Liver (tissue), 8 donors: ENCODE measurements at regions not wholly inside any gene's neighbourhood (a gene's known extent, or its start where the extent isn't known, plus 50 kb on each side); places are given as distances from the start of the nearest gene placed in this dataset.

Source experiments
- DNase-seq: peaks from one replicate; pipeline ENCODE4 v3.0.0-alpha.2; 2017; ENCODE audit warnings: low spot score
- H3K27ac ChIP-seq, 2 donors: one replicate each; pipeline ENCODE4 v1.7.0; 2013; ENCODE audit warnings: inconsistent platforms in 2 of 2, low read length in 2 of 2, control low read depth in 1 of 2, low read depth in 1 of 2, mild to moderate bottlenecking in 1 of 2
- H3K27me3 ChIP-seq, 4 donors: one replicate each; pipeline versions ENCODE4 v1.6.1 to v1.7.0; 2013; ENCODE audit warnings: low read length in 3 of 4, inconsistent platforms in 1 of 4, mild to moderate bottlenecking in 1 of 4, moderate library complexity in 1 of 4; ENCODE audit not compliant: control insufficient read depth in 4 of 4, insufficient read depth in 4 of 4
- H3K36me3 ChIP-seq, 4 donors: one replicate each; pipeline versions ENCODE4 v1.6.1 to v1.7.0; 2013; ENCODE audit warnings: low read length in 3 of 4, mild to moderate bottlenecking in 3 of 4, low read depth in 1 of 4, moderate library complexity in 1 of 4; ENCODE audit not compliant: control insufficient read depth in 4 of 4, insufficient read depth in 3 of 4
- H3K4me1 ChIP-seq, 4 donors: one replicate each; pipeline versions ENCODE4 v1.6.1 to v1.7.0; 2013; ENCODE audit warnings: low read length in 3 of 4, mild to moderate bottlenecking in 3 of 4, moderate library complexity in 1 of 4; ENCODE audit not compliant: control insufficient read depth in 4 of 4, insufficient read depth in 4 of 4
- H3K4me3 ChIP-seq, 3 donors: one replicate each; pipeline versions ENCODE4 v1.6.1 to v1.7.0; 2013; ENCODE audit warnings: low read length in 3 of 3, control low read depth in 1 of 3, low read depth in 1 of 3, mild to moderate bottlenecking in 1 of 3
- H3K9ac ChIP-seq, 2 donors: one replicate each; pipeline ENCODE4 v1.7.0; 2013; ENCODE audit warnings: low read length in 2 of 2, mild to moderate bottlenecking in 2 of 2, moderate library complexity in 2 of 2, control low read depth in 1 of 2, low read depth in 1 of 2
- H3K9me3 ChIP-seq, 4 donors: one replicate each; pipeline versions ENCODE4 v1.6.1 to v1.7.0; 2013; ENCODE audit warnings: low read length in 3 of 4; ENCODE audit not compliant: control insufficient read depth in 4 of 4
- ATF3 ChIP-seq: IDR thresholded peaks from 2 replicates; pipeline ENCODE4 v1.6.1; 2016; ENCODE audit warnings: antibody characterized with exemption
- CTCF ChIP-seq: fragments of 150-350 bp; IDR thresholded peaks from 2 replicates; pipeline ENCODE4 v1.5.1; 2017; ENCODE audit warnings: improper control_type of control experiment, low read depth, low read length; ENCODE audit not compliant: missing input control
- EGR1 ChIP-seq, 2 donors: IDR thresholded peaks; 2 replicates each; pipeline ENCODE4 v1.6.1; 2016 to 2018; ENCODE audit warnings: antibody characterized with exemption in 2 of 2, low read depth in 2 of 2
- FOXA1 ChIP-seq: IDR thresholded peaks from 2 replicates; pipeline ENCODE4 v1.6.1; 2016; ENCODE audit warnings: antibody characterized with exemption
- FOXA2 ChIP-seq: IDR thresholded peaks from 2 replicates; pipeline ENCODE4 v1.6.1; 2016; ENCODE audit warnings: antibody characterized with exemption
- GABPA ChIP-seq, 2 donors: IDR thresholded peaks in 1 of 2; conservative IDR thresholded peaks in 1 of 2; 2 replicates each; pipeline ENCODE4 v1.6.1; 2016; ENCODE audit warnings: antibody characterized with exemption in 2 of 2, mild to moderate bottlenecking in 1 of 2, moderate library complexity in 1 of 2
- HNF4A ChIP-seq, 2 donors: conservative IDR thresholded peaks; 2 replicates each; pipeline ENCODE4 v1.6.1; 2016; ENCODE audit warnings: antibody characterized with exemption in 2 of 2, mild to moderate bottlenecking in 2 of 2
- HNF4G ChIP-seq: IDR thresholded peaks from 2 replicates; pipeline ENCODE4 v1.6.1; 2016; ENCODE audit warnings: antibody characterized with exemption
- JUND ChIP-seq, 2 donors: IDR thresholded peaks; 2 replicates each; pipeline ENCODE4 v1.6.1; 2016; ENCODE audit warnings: antibody characterized with exemption in 2 of 2
- NR2F2 ChIP-seq: IDR thresholded peaks from 2 replicates; pipeline ENCODE4 v1.6.1; 2016; ENCODE audit warnings: antibody characterized with exemption
- RAD21 ChIP-seq, 2 donors: IDR thresholded peaks; 2 replicates each; pipeline ENCODE4 v1.6.1; 2016; ENCODE audit warnings: antibody characterized with exemption in 2 of 2, mild to moderate bottlenecking in 2 of 2
- RXRA ChIP-seq, 2 donors: IDR thresholded peaks; 2 replicates each; pipeline ENCODE4 v1.6.1; 2017 to 2018; ENCODE audit warnings: antibody characterized with exemption in 2 of 2, mild to moderate bottlenecking in 1 of 2
- SP1 ChIP-seq: IDR thresholded peaks from 2 replicates; pipeline ENCODE4 v1.6.1; 2018; ENCODE audit warnings: antibody characterized with exemption, mild to moderate bottlenecking
- TAF1 ChIP-seq: conservative IDR thresholded peaks from 2 replicates; pipeline ENCODE4 v1.6.1; 2016; ENCODE audit warnings: antibody characterized with exemption, mild to moderate bottlenecking
- ZBTB33 ChIP-seq: IDR thresholded peaks from 2 replicates; pipeline ENCODE4 v1.6.1; 2016; ENCODE audit warnings: antibody characterized with exemption
- WGBS: extraction: QIAGEN DNeasy Blood & Tissue Kit; methylation state at CpG from one replicate; pipeline ENCODE4 v1.1.7; 2013; 5-methylcytosine and 5-hydroxymethylcytosine counted together
- TF ChIP-seq, protein P1 (sequence below): IDR thresholded peaks from 2 replicates; pipeline ENCODE4 v1.6.1; 2016; ENCODE audit warnings: antibody characterized with exemption
- TF ChIP-seq, protein P2 (sequence below): IDR thresholded peaks from 2 replicates; pipeline ENCODE4 v1.6.1; 2016; ENCODE audit warnings: antibody characterized with exemption, mild to moderate bottlenecking
- donor health status: healthy.
- donor health status: healthy.
- donor health status: healthy.
- donor health status: healthy.
- donor health status: healthy.

- TF ChIP-seq NR2F2, result no peak
Measured at GRCh38 chr1:221574529-221574928, 167.4 kb downstream of the DUSP10 start (continued).

DNA sequence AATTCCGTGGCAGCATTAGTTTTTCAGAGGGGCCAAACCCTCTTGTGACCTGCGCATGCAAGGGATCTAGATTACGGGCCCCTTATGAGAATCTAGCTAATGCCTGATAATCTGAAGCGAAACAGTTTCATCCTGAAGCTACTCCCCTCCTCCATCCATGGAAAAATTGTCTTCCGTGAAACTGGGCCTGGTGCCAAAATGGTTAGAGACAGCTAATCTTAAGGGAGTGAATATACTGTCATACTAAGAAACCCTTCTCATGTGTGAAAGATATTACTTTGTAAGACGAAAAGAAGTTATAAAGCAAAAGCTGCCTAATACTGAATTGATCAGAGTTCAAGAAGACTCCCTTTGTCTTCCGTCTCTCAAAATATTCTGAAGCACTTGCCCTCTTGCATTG is 166.3 kb downstream of the DUSP10 start:
- Histone ChIP-seq H3K36me3 (no peaks in the 10 kb centered on the region), H3K27me3 (no peaks in the 10 kb centered on the region), H3K27ac (no peak overlapping the region), H3K9me3 (no peaks in the 10 kb centered on the region), H3K4me1 (no peaks in the 10 kb centered on the region), H3K4me3 (no peak overlapping the region), H3K9ac (no peak overlapping the region)
- whole genome bisulfite sequencing, result 83% methylated on average over 7 of the region's 7 CpGs
- DNase-seq, result no peak
- TF ChIP-seq FOXA1 (no peak), GABPA (IDR thresholded peaks at IDR 0.05 in 1 of 2, conservative IDR thresholded peaks at IDR 0.05 in 1 of 2) (no peak), FOXA2 (no peak), NR2F2 (no peak), JUND (IDR thresholded peaks at IDR 0.05) (no peak), HNF4A (conservative IDR thresholded peaks at IDR 0.05) (no peak), HNF4G (no peak), CTCF (no peak), RAD21 (IDR thresholded peaks at IDR 0.05) (no peak), ZBTB33 (no peak), ATF3 (no peak), EGR1 (IDR thresholded peaks at IDR 0.05; ENCODE audit: low read depth in 2 of 2) (no peak), RXRA (IDR thresholded peaks at IDR 0.05) (no peak), SP1 (no peak)
- TF ChIP-seq, protein P1, sequence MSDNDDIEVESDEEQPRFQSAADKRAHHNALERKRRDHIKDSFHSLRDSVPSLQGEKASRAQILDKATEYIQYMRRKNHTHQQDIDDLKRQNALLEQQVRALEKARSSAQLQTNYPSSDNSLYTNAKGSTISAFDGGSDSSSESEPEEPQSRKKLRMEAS, result no peak

DNA sequence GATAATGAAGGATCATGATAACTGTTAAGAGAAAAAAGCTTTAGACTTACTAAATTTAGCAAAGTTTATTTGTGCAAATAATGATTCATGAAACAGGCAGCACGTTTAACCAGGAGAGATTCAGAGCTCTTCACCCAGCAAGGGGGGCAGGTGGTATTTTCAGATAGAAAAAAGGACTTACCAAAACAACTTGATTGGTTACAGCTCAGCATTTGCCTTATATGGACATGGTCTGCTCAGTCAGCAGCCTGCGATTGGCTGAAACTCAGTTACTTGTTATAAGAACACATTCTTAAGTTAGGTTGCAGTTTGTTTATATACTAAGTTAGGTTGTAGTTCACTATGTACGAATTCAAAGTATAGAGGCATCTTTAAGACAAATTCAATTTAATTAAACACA is 165.6 kb downstream of the DUSP10 start:
- Histone ChIP-seq H3K4me3 (no peak overlapping the region), H3K9me3 (no peaks in the 10 kb centered on the region), H3K4me1 (no peaks in the 10 kb centered on the region), H3K27me3 (no peaks in the 10 kb centered on the region), H3K36me3 (no peaks in the 10 kb centered on the region), H3K27ac (no peak overlapping the region), H3K9ac (no peak overlapping the region)
- WGBS, result 77% methylated on average over 3 of the region's 3 CpGs
- TF ChIP-seq, protein P2, sequence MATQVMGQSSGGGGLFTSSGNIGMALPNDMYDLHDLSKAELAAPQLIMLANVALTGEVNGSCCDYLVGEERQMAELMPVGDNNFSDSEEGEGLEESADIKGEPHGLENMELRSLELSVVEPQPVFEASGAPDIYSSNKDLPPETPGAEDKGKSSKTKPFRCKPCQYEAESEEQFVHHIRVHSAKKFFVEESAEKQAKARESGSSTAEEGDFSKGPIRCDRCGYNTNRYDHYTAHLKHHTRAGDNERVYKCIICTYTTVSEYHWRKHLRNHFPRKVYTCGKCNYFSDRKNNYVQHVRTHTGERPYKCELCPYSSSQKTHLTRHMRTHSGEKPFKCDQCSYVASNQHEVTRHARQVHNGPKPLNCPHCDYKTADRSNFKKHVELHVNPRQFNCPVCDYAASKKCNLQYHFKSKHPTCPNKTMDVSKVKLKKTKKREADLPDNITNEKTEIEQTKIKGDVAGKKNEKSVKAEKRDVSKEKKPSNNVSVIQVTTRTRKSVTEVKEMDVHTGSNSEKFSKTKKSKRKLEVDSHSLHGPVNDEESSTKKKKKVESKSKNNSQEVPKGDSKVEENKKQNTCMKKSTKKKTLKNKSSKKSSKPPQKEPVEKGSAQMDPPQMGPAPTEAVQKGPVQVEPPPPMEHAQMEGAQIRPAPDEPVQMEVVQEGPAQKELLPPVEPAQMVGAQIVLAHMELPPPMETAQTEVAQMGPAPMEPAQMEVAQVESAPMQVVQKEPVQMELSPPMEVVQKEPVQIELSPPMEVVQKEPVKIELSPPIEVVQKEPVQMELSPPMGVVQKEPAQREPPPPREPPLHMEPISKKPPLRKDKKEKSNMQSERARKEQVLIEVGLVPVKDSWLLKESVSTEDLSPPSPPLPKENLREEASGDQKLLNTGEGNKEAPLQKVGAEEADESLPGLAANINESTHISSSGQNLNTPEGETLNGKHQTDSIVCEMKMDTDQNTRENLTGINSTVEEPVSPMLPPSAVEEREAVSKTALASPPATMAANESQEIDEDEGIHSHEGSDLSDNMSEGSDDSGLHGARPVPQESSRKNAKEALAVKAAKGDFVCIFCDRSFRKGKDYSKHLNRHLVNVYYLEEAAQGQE, result no peak
- no peak for TF ChIP-seq HNF4G
- TF ChIP-seq ATF3, result no peak
- TF ChIP-seq, protein P1, result no peak
- no peak for TF ChIP-seq FOXA2
- no peak for TF ChIP-seq FOXA1
- TF ChIP-seq TAF1, result no peak
- DNase-seq, result no peak
